Mesenchymal stem cell (in vitro differentiated cells and primary cell): ENCODE measurements at regions not wholly inside any gene's neighbourhood (a gene's known extent, or its start where the extent isn't known, plus 50 kb on each side); places are given as distances from the start of the nearest gene placed in this dataset.

Experiments
- DNase-seq: peaks from one replicate; pipeline ENCODE4 v3.0.0-alpha.2; 2013
- H2AFZ ChIP-seq: one replicate; pipeline ENCODE4 v1.6.1; 2013; ENCODE audit warnings: low read depth, mild to moderate bottlenecking, control low read depth, inconsistent platforms, low read length, moderate library complexity
- H2AK5ac ChIP-seq: 2 replicates; pipeline ENCODE4 v1.6.1; 2013; ENCODE audit warnings: low read length, moderate library complexity, mild to moderate bottlenecking, inconsistent platforms; ENCODE audit not compliant: severe bottlenecking
- H2BK120ac ChIP-seq: one replicate; pipeline ENCODE4 v1.6.1; 2013; ENCODE audit warnings: low read depth, mild to moderate bottlenecking, inconsistent platforms, low read length, moderate library complexity
- H2BK12ac ChIP-seq, 2 experiments: one replicate each; pipeline ENCODE4 v1.6.1; 2013; ENCODE audit warnings: inconsistent platforms in 2 of 2, low read length in 2 of 2, mild to moderate bottlenecking in 2 of 2, moderate library complexity in 2 of 2, control low read depth in 1 of 2
- H2BK15ac ChIP-seq: one replicate; pipeline ENCODE4 v1.6.1; 2013; ENCODE audit warnings: mild to moderate bottlenecking, low read depth, inconsistent platforms; ENCODE audit not compliant: poor library complexity, severe bottlenecking
- H2BK5ac ChIP-seq: 2 replicates; pipeline ENCODE4 v1.6.1; 2013; ENCODE audit warnings: low read depth, mild to moderate bottlenecking, low read length, control low read depth, inconsistent platforms; ENCODE audit not compliant: poor library complexity, severe bottlenecking
- H3K14ac ChIP-seq, 2 experiments: one replicate each; pipeline ENCODE4 v1.6.1; 2013; ENCODE audit warnings: inconsistent platforms in 2 of 2, low read length in 2 of 2, control low read depth in 1 of 2, mild to moderate bottlenecking in 1 of 2, moderate library complexity in 1 of 2
- H3K18ac ChIP-seq, 2 experiments: one replicate each; pipeline ENCODE4 v1.6.1; 2013; ENCODE audit warnings: inconsistent platforms in 2 of 2, low read length in 2 of 2, control low read depth in 1 of 2, low read depth in 1 of 2, mild to moderate bottlenecking in 1 of 2
- H3K23ac ChIP-seq, 2 experiments: one replicate each; pipeline ENCODE4 v1.6.1; 2013; ENCODE audit warnings: inconsistent platforms in 2 of 2, low read length in 2 of 2, mild to moderate bottlenecking in 2 of 2, moderate library complexity in 2 of 2, control low read depth in 1 of 2
- H3K27ac ChIP-seq: 2 replicates; pipeline ENCODE4 v1.5.1; 2013; ENCODE audit warnings: mild to moderate bottlenecking, moderate library complexity, low read length, control low read depth, inconsistent platforms; ENCODE audit not compliant: poor library complexity, severe bottlenecking
- H3K27me3 ChIP-seq, 2 experiments: 2 replicates each; pipeline versions ENCODE4 v1.6.1 to v1.7.0; 2013; ENCODE audit warnings: low read length in 2 of 2, mild to moderate bottlenecking in 2 of 2, moderate library complexity in 2 of 2, control low read depth in 1 of 2, inconsistent platforms in 1 of 2; ENCODE audit not compliant: control insufficient read depth in 1 of 2, insufficient read depth in 1 of 2
- H3K36me3 ChIP-seq, 2 experiments: 2 replicates each; pipeline versions ENCODE4 v1.6.1 to v1.7.0; 2013; ENCODE audit warnings: low read length in 2 of 2, control low read depth in 1 of 2, inconsistent platforms in 1 of 2, low read depth in 1 of 2, mild to moderate bottlenecking in 1 of 2; ENCODE audit not compliant: insufficient read depth in 2 of 2, control insufficient read depth in 1 of 2
- H3K4ac ChIP-seq, 2 experiments: one replicate each; pipeline ENCODE4 v1.6.1; 2013; ENCODE audit warnings: inconsistent platforms in 2 of 2, low read length in 2 of 2, mild to moderate bottlenecking in 2 of 2, moderate library complexity in 2 of 2, control low read depth in 1 of 2, low read depth in 1 of 2
- H3K4me1 ChIP-seq: 2 replicates; pipeline ENCODE4 v1.6.1; 2013; ENCODE audit warnings: low read depth, low read length, control low read depth; ENCODE audit not compliant: control insufficient read depth, insufficient read depth
- H3K4me2 ChIP-seq: 2 replicates; pipeline ENCODE4 v1.6.1; 2013; ENCODE audit warnings: low read length, mild to moderate bottlenecking, inconsistent platforms; ENCODE audit not compliant: poor library complexity, severe bottlenecking
- H3K4me3 ChIP-seq, 2 experiments: 2 replicates each; pipeline versions ENCODE4 v1.5.1 to v1.7.0; 2013; ENCODE audit warnings: low read length in 2 of 2, mild to moderate bottlenecking in 2 of 2, control low read depth in 1 of 2, low read depth in 1 of 2; ENCODE audit not compliant: insufficient read depth in 1 of 2
- H3K79me1 ChIP-seq: replicated peaks from 2 replicates; pipeline ENCODE4 v1.6.1; 2013; ENCODE audit warnings: mild to moderate bottlenecking, control low read depth, low read length, inconsistent platforms; ENCODE audit not compliant: poor library complexity, severe bottlenecking
- H3K9ac ChIP-seq: 2 replicates; pipeline ENCODE4 v1.7.0; 2013; ENCODE audit warnings: mild to moderate bottlenecking, low read length, moderate library complexity
- H3K9me3 ChIP-seq: 2 replicates; pipeline ENCODE4 v1.7.0; 2013; ENCODE audit warnings: mild to moderate bottlenecking, low read length; ENCODE audit not compliant: control insufficient read depth
- H4K8ac ChIP-seq: one replicate; pipeline ENCODE4 v1.6.1; 2013; ENCODE audit warnings: inconsistent platforms, mild to moderate bottlenecking, low read length, moderate library complexity
- H4K91ac ChIP-seq: one replicate; pipeline ENCODE4 v1.6.1; 2013; ENCODE audit warnings: mild to moderate bottlenecking, low read length, inconsistent platforms
- WGBS: methylation state at CpG from one replicate; pipeline ENCODE4 v1.1.7; 2013; ENCODE audit warnings: mixed read lengths; 5-methylcytosine and 5-hydroxymethylcytosine counted together

- Histone ChIP-seq H3K9ac (no peak overlapping the region), H2AK5ac (no peak overlapping the region), H2BK12ac (no peak overlapping the region), H2BK15ac (no peak overlapping the region), H4K91ac (no peak overlapping the region), H4K8ac (no peak overlapping the region), H3K4me3 (no peak overlapping the region), H3K9me3 (no peaks in the 10 kb centered on the region), H2AFZ (no peak overlapping the region), H3K27me3 (peaks cover 0 to 49% of the 10 kb centered on the region in 2 experiments), H3K4ac (no peak overlapping the region), H2BK5ac (no peak overlapping the region), H3K4me1 (no peaks in the 10 kb centered on the region), H3K79me1 (no peaks in the 10 kb centered on the region), H3K36me3 (no peaks in the 10 kb centered on the region), H3K14ac (no peak overlapping the region), H3K18ac (no peak overlapping the region), H2BK120ac (no peak overlapping the region), H3K4me2 (no peak overlapping the region), H3K23ac (no peak overlapping the region), H3K27ac (no peak overlapping the region)
- 0% methylated on average over 1 of the region's 3 CpGs for WGBS
- no peak for DNase-seq
Observed at GRCh38 chr14:22318951-22319350, 270.1 kb downstream of the DAD1 start.

GRCh38 chr14:22316473-22316872 lies 272.6 kb downstream of the DAD1 start:
- Histone ChIP-seq H3K4ac (no peak overlapping the region), H3K4me2 (no peak overlapping the region), H3K4me3 (no peak overlapping the region), H2BK15ac (no peak overlapping the region), H2BK12ac (no peak overlapping the region), H2AFZ (no peak overlapping the region), H2AK5ac (no peak overlapping the region), H3K23ac (no peak overlapping the region), H2BK120ac (no peak overlapping the region), H3K27me3 (peaks cover 0 to 36% of the 10 kb centered on the region in 2 experiments), H3K36me3 (no peaks in the 10 kb centered on the region), H3K14ac (no peak overlapping the region), H4K91ac (no peak overlapping the region), H2BK5ac (no peak overlapping the region), H3K4me1 (no peaks in the 10 kb centered on the region), H4K8ac (no peak overlapping the region), H3K27ac (no peak overlapping the region), H3K9ac (no peak overlapping the region), H3K18ac (no peak overlapping the region), H3K79me1 (no peaks in the 10 kb centered on the region), H3K9me3 (no peaks in the 10 kb centered on the region)
- no CpG with 5 or more reads among the region's 1 CpG for WGBS
- DNase-seq, result no peak

- Histone ChIP-seq H2BK15ac (no peak overlapping the region), H4K8ac (no peak overlapping the region), H3K4me2 (no peak overlapping the region), H3K79me1 (no peaks in the 10 kb centered on the region), H3K18ac (no peak overlapping the region), H3K36me3 (no peaks in the 10 kb centered on the region), H3K23ac (no peak overlapping the region), H3K4me3 (no peak overlapping the region), H3K14ac (no peak overlapping the region), H2BK12ac (no peak overlapping the region), H3K4ac (no peak overlapping the region), H3K9ac (no peak overlapping the region), H3K9me3 (no peaks in the 10 kb centered on the region), H2AFZ (no peak overlapping the region), H2BK120ac (no peak overlapping the region), H3K27me3 (peaks cover 0 to 31% of the 10 kb centered on the region in 2 experiments), H4K91ac (no peak overlapping the region), H3K4me1 (no peaks in the 10 kb centered on the region), H2BK5ac (no peak overlapping the region), H3K27ac (no peak overlapping the region), H2AK5ac (no peak overlapping the region)
- 90% methylated on average over 3 of the region's 3 CpGs for WGBS
- no peak for DNase-seq
Observed at GRCh38 chr14:22315336-22315735, 273.7 kb downstream of the DAD1 start.

GRCh38 chr14:22314183-22314820 lies 274.7 kb downstream of the DAD1 start:
- H2BK15ac ChIP-seq, result no peak overlapping the region
- H2BK5ac ChIP-seq, result no peak overlapping the region
- H2BK120ac ChIP-seq, result no peak overlapping the region
- 62% methylated on average over 6 of the region's 6 CpGs for WGBS
- no peak overlapping the region for H3K23ac ChIP-seq
- no peaks in the 10 kb centered on the region for H3K4me1 ChIP-seq
- H3K9ac ChIP-seq, result no peak overlapping the region
- H4K8ac ChIP-seq, result no peak overlapping the region
- no peak overlapping the region for H3K27ac ChIP-seq
- H2BK12ac ChIP-seq, result no peak overlapping the region
- peaks cover 0 to 36% of the 10 kb centered on the region in 2 experiments for H3K27me3 ChIP-seq
- H3K14ac ChIP-seq, result no peak overlapping the region
- H3K4me3 ChIP-seq, result no peak overlapping the region
- no peaks in the 10 kb centered on the region for H3K9me3 ChIP-seq
- H3K4me2 ChIP-seq, result no peak overlapping the region
- no peaks in the 10 kb centered on the region for H3K36me3 ChIP-seq
- no peaks in the 10 kb centered on the region for H3K79me1 ChIP-seq
- H4K91ac ChIP-seq, result no peak overlapping the region
- H2AK5ac ChIP-seq, result peak overlapping the region; percentile 72
- no peak overlapping the region for H3K18ac ChIP-seq
- no peak overlapping the region for H2AFZ ChIP-seq
- H3K4ac ChIP-seq, result no peak overlapping the region
- peak; percentile 69 for DNase-seq
